Ishikawa (cell line): ENCODE measurements at regions not wholly inside any gene's neighbourhood (a gene's known extent, or its start where the extent isn't known, plus 50 kb on each side); places are given as distances from the start of the nearest gene placed in this dataset.
A peak's percentile ranks its signal among the peaks of the same experiment; 100 is the strongest.

Experiments
- CEBPB ChIP-seq: IDR thresholded peaks from 2 replicates; pipeline ENCODE4 v1.6.1; 2012
- CREB1 ChIP-seq: IDR thresholded peaks from 2 replicates; pipeline ENCODE4 v1.6.1; 2012; ENCODE audit warnings: low read depth
- EGR1 ChIP-seq: IDR thresholded peaks from 2 replicates; pipeline ENCODE4 v1.6.1; 2012
- EP300 ChIP-seq: IDR thresholded peaks from 2 replicates; pipeline ENCODE4 v1.6.1; 2012; ENCODE audit warnings: borderline replicate concordance
- FOXM1 ChIP-seq: IDR thresholded peaks from 2 replicates; pipeline ENCODE4 v1.6.1; 2012; ENCODE audit warnings: low read depth, borderline replicate concordance
- MAX ChIP-seq: IDR thresholded peaks from 2 replicates; pipeline ENCODE4 v1.6.1; 2012
- NFIC ChIP-seq: IDR thresholded peaks from 2 replicates; pipeline ENCODE4 v1.6.1; 2012
- RAD21 ChIP-seq: IDR thresholded peaks from 2 replicates; pipeline ENCODE4 v1.6.1; 2012; ENCODE audit warnings: low read depth
- REST ChIP-seq: IDR thresholded peaks from 2 replicates; pipeline ENCODE4 v1.6.1; 2012; ENCODE audit warnings: low read depth, mild to moderate bottlenecking
- TAF1 ChIP-seq: IDR thresholded peaks from 2 replicates; pipeline ENCODE4 v1.6.1; 2012; ENCODE audit warnings: low read depth, mild to moderate bottlenecking
- TCF12 ChIP-seq: IDR thresholded peaks from 2 replicates; pipeline ENCODE4 v1.6.1; 2012; ENCODE audit warnings: low read depth
- TEAD4 ChIP-seq: IDR thresholded peaks from 2 replicates; pipeline ENCODE4 v1.6.1; 2012
- YY1 ChIP-seq: IDR thresholded peaks from 2 replicates; pipeline ENCODE4 v1.6.1; 2012; ENCODE audit warnings: low read depth
- ZBTB7A ChIP-seq: IDR thresholded peaks from 2 replicates; pipeline ENCODE4 v1.6.1; 2012; ENCODE audit warnings: low read depth
- TF ChIP-seq, protein P1 (sequence below): IDR thresholded peaks from 2 replicates; pipeline ENCODE4 v1.6.1; 2012

- TF ChIP-seq REST (peak; percentile 74), RAD21 (no peak)
These were observed 1344.9 kb upstream of the TENM3 start for GRCh38 chr4:180898305-180898704.

DNA sequence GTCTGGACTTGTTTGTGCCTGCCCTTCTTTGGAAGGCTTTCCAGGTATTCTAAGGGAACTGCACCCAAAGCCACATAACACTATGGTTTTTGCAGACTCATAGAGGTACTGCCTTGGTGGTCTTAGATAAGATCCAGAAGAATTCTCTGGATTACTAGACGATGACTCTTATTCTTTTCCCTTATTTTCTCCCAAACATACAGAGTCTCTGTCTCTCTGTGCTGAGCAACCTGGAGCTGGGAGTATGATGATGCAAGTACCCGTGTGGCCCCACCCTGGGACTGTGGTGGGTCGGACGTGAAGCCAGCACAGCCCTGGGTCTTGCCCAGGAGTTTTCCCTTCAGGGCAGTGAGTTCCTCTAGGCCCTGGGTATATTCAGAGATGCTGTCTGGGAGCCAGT, 1342.4 kb upstream of the TENM3 start:
- no peak for TF ChIP-seq EP300
- TF ChIP-seq, protein P1, sequence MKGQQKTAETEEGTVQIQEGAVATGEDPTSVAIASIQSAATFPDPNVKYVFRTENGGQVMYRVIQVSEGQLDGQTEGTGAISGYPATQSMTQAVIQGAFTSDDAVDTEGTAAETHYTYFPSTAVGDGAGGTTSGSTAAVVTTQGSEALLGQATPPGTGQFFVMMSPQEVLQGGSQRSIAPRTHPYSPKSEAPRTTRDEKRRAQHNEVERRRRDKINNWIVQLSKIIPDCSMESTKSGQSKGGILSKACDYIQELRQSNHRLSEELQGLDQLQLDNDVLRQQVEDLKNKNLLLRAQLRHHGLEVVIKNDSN = no peak
- TF ChIP-seq EGR1 = no peak
- no peak for TF ChIP-seq NFIC
- no peak for TF ChIP-seq CREB1
- TF ChIP-seq REST = no peak
- TF ChIP-seq YY1 = no peak
- no peak for TF ChIP-seq TEAD4
- TF ChIP-seq TAF1 = no peak
- TF ChIP-seq RAD21 = no peak
- TF ChIP-seq TCF12 = no peak
- TF ChIP-seq CEBPB = no peak
- no peak for TF ChIP-seq ZBTB7A
- no peak for TF ChIP-seq MAX
- TF ChIP-seq FOXM1 = no peak

DNA sequence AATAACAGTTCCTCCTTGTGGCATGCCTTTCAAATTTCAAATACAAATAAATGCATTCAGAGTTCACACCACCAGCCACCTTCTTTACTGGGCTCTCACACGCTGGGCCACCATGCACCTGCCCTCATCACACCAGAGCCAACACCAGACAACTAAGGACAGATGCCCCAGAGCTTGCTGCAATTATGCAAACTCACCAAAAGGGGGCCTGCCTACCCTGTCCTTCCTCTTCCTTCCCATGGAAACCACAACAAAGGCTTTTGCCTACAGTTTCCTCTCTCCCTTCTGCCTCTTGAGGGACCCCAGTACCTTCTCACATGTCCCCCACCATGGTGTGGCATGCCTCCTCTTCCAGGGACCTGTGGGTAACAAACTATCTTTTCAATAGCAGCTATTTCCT, 1333.9 kb upstream of the TENM3 start:
- TF ChIP-seq RAD21 (peak; percentile 82), REST (no peak)

DNA sequence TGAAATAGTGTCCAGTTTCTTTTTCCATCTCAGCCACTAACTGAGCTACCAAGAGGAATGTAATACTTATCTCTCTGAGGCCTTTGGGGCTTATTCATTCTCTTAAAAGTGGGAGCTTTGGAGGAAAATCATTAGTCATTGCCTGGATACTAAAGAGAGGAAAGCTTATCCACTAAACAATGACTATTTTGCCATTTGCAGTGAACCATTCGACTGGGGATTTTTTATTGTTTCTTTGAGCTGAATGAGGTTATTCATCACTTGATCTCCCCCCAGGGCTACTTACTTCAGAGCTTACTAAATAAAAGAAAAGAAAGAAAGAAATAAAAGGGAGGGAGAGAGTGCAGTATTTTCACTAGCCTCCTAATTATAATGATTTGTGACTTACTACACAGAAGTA, 1329.5 kb upstream of the TENM3 start:
- TF ChIP-seq, protein P1 = no peak
- TF ChIP-seq TCF12 = no peak
- no peak for TF ChIP-seq EP300
- TF ChIP-seq RAD21 = no peak
- TF ChIP-seq YY1 = no peak
- TF ChIP-seq CEBPB = no peak
- TF ChIP-seq TEAD4 = no peak
- no peak for TF ChIP-seq CREB1

DNA sequence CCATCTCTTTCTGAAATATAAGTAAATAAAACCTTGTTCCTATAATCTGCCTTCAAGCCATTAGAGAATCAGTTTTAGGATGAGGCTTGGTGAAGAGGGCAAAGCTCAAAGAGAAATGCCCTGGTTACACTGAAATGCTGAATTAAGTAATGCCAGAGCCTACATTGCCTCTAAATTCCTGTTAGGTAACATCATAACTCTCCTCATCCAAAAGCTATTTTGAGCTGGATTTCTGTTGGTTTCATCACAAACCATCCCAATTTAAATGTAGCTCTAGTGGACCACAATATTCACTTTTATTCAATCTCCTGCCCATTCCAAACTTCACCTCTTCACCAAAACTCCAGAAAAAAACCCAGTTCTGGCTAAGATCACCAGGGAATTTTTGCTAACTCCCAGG, 1319.7 kb upstream of the TENM3 start:
- TF ChIP-seq, protein P1 = no peak
- TF ChIP-seq TCF12 (no peak), MAX (no peak), EP300 (no peak), YY1 (no peak), CEBPB (no peak), TAF1 (no peak), FOXM1 (no peak), RAD21 (no peak), EGR1 (no peak), REST (no peak)
